Heart left ventricle (tissue), 16 donors: ENCODE measurements at regions not wholly inside any gene's neighbourhood (a gene's known extent, or its start where the extent isn't known, plus 50 kb on each side); places are given as distances from the start of the nearest gene placed in this dataset.
A peak's percentile ranks its signal among the peaks of the same experiment; 100 is the strongest.

Source experiments
- ATAC-seq, 4 donors: fragments of 200-7000 bp; cut with Tn5 transposase; one replicate each; pipeline ENCODE4 v1.9.1; 2020 to 2022; ENCODE audit warnings: moderate library complexity in 4 of 4, mild to moderate bottlenecking in 3 of 4, moderate number of reproducible peaks in 1 of 4
- DNase-seq, 5 donors: peaks; one replicate each; pipeline ENCODE4 v3.0.0-alpha.2; 2020
- H3K27ac ChIP-seq, 12 donors: fragments of 200-600 bp; sonication (generic) in 4 of 12; one replicate each; pipeline versions ENCODE4 v1.5.0 to v1.8.0; 2016 to 2022; ENCODE audit warnings: mild to moderate bottlenecking in 2 of 12
- H3K27me3 ChIP-seq, 9 donors: fragments of 200-600 bp; sonication (generic) in 2 of 9; one replicate each; pipeline versions ENCODE4 v1.5.1 to v1.8.0; 2016 to 2022; ENCODE audit warnings: mild to moderate bottlenecking in 3 of 9
- H3K36me3 ChIP-seq, 9 donors: fragments of 200-600 bp; sonication (generic) in 2 of 9; one replicate each; pipeline versions ENCODE4 v1.5.0 to v1.8.0; 2018 to 2022; ENCODE audit warnings: mild to moderate bottlenecking in 2 of 9
- H3K4me1 ChIP-seq, 12 donors: fragments of 200-600 bp; sonication (generic) in 4 of 12; one replicate each; pipeline versions ENCODE4 v1.5.0 to v1.8.0; 2016 to 2022; ENCODE audit warnings: mild to moderate bottlenecking in 3 of 12
- H3K4me3 ChIP-seq, 12 donors: fragments of 200-600 bp; sonication (generic) in 4 of 12; one replicate each; pipeline versions ENCODE4 v1.5.0 to v1.8.0; 2017 to 2022; ENCODE audit warnings: mild to moderate bottlenecking in 9 of 12, moderate library complexity in 4 of 12
- H3K9me3 ChIP-seq, 12 donors: fragments of 200-600 bp; sonication (generic) in 4 of 12; one replicate each; pipeline versions ENCODE4 v1.5.0 to v1.8.0; 2016 to 2022; ENCODE audit warnings: mild to moderate bottlenecking in 1 of 12
- CTCF ChIP-seq, 12 donors: fragments of 200-600 bp; sonication (generic) in 4 of 12; IDR thresholded peaks; one replicate each; pipeline versions ENCODE4 v1.5.0 to v1.8.0; 2018 to 2022; ENCODE audit warnings: antibody characterized with exemption in 12 of 12, mild to moderate bottlenecking in 5 of 12
- POLR2A ChIP-seq, 2 donors: fragments of 450-650 bp; IDR thresholded peaks; one replicate each; pipeline ENCODE4 v1.6.1; 2017; ENCODE audit warnings: antibody characterized with exemption in 2 of 2, mild to moderate bottlenecking in 2 of 2, moderate library complexity in 2 of 2
- WGBS, 4 donors: extraction: QIAGEN DNeasy Blood & Tissue Kit in 2 of 4; methylation state at CpG; one replicate each; pipeline versions ENCODE4 v1.1.5 to v1.1.7; 2013 to 2018; 5-methylcytosine and 5-hydroxymethylcytosine counted together
- intact Hi-C, 10 donors: fragments of 100-400 bp; cut with DNase I; formaldehyde crosslinking; loops; one replicate each; pipeline versions ENCODE4 v1.11.1 to v1.14.2; 2022
- donor health status: ischemic (EF 13 %, LVEDD 7.1; RV severe dilation, severe dysfunction).
- donor health status: healthy with polysubstance abuse.
- donor health status: DM: no; HTN: yes; CAD: no.
- donor health status: DM: no; HTN: no; CAD: no.
- donor health status: ischemic (EF 25% LVEDD 6.9; RV normal size, moderate dysfunction).
- donor health status: ischemic (EF 25% LVEDD 5.7; RV mildly dilated, moderate dysfunction).
- donor health status: healthy.
- donor health status: DM: yes; HTN: yes; CAD: no.
- donor health status: ischemic (EF 35%, LVEDD 5.7; RV mildly dilated, moderate dysfunction).
- donor health status: nonischemic (EF 11% LVEDD 7.7; RV severe dilation, severe dysfunction).
- donor health status: DM: yes; HTN: yes; CAD: no.
- donor health status: PGD.
- donor health status: ischemic (EF 29% LVEDD 5.4; RV normal size, mild dysfunction).
- donor health status: nonischemic (EF 23%, LVEDD 6.1; RV moderate dilation, normal function).

GRCh38 chr2:54360055-54360792 lies 95.9 kb upstream of the SPTBN1 start:
- intact Hi-C loops = loop anchor here in 7 of 10 donors (5.0 to 10.0 kb wide), 2 partner anchors 95 to 97 kb away; partner anchors contain the start of gene SPTBN1 (in 7 of the 7)
- WGBS, 4 donors = 5 to 12% (median 8%) methylated on average over 8 of the region's 8 CpGs
- Histone ChIP-seq H3K4me1 (peaks cover 0 to 32% (median 20%) of the 10 kb centered on the region in 12 donors), H3K4me3 (peak overlapping the region in 8 of 12 donors; percentile 12 to 32 (median 20)), H3K9me3 (peaks cover 0 to 3% (median 0%) of the 10 kb centered on the region in 12 donors), H3K36me3 (no peaks in the 10 kb centered on the region), H3K27ac (peak overlapping the region; percentile 57 to 83 (median 75)), H3K27me3 (no peaks in the 10 kb centered on the region)
- DNase-seq (peak in 4 of 5 donors; percentile 66 to 73 (median 68)), ATAC-seq (peak; percentile 91 to 97 (median 95))
- TF ChIP-seq CTCF (IDR thresholded peaks at IDR 0.05) = no peak
- no peak for TF ChIP-seq POLR2A (IDR thresholded peaks at IDR 0.05)

GRCh38 chr2:54364409-54364808 lies 91.7 kb upstream of the SPTBN1 start:
- Histone ChIP-seq H3K27ac (no peak overlapping the region), H3K27me3 (no peaks in the 10 kb centered on the region), H3K9me3 (peaks cover 0 to 44% (median 15%) of the 10 kb centered on the region in 12 donors), H3K4me3 (no peak overlapping the region), H3K4me1 (peaks cover 0 to 30% (median 18%) of the 10 kb centered on the region in 12 donors), H3K36me3 (no peaks in the 10 kb centered on the region)
- 92 to 96% (median 94%) methylated on average over 3 of the region's 3 CpGs for WGBS, 4 donors
- DNase-seq (no peak), ATAC-seq (no peak)
- intact Hi-C loops = loop anchor here in 7 of 10 donors (5.0 to 10.0 kb wide), 2 partner anchors 90 to 93 kb away; partner anchors contain the start of gene SPTBN1 (in 7 of the 7)
- TF ChIP-seq POLR2A (IDR thresholded peaks at IDR 0.05) (no peak), CTCF (IDR thresholded peaks at IDR 0.05) (no peak)

- no peak overlapping the region for H3K27ac ChIP-seq
- H3K4me1 ChIP-seq = peaks cover 0 to 25% (median 16%) of the 10 kb centered on the region in 12 donors
- DNase-seq = no peak
- H3K27me3 ChIP-seq = no peaks in the 10 kb centered on the region
- TF ChIP-seq CTCF (IDR thresholded peaks at IDR 0.05) (no peak), POLR2A (IDR thresholded peaks at IDR 0.05) (no peak)
- intact Hi-C loops = loop anchor here in 2 of 10 donors (10.0 kb wide), 1 partner anchor 89 kb away; the partner anchor contains the start of gene SPTBN1 (in 2 of the 2)
- WGBS, 4 donors = 95 to 98% (median 97%) methylated on average over 1 of the region's 1 CpG
- peaks cover 0 to 44% (median 15%) of the 10 kb centered on the region in 12 donors for H3K9me3 ChIP-seq
- H3K36me3 ChIP-seq = no peaks in the 10 kb centered on the region
- H3K4me3 ChIP-seq = no peak overlapping the region
- no peak for ATAC-seq
Observed at GRCh38 chr2:54365661-54366060, 90.5 kb upstream of the SPTBN1 start.
